ENCODE measurements at regions not wholly inside any gene's neighbourhood (a gene's known extent, or its start where the extent isn't known, plus 50 kb on each side); places are given as distances from the start of the nearest gene placed in this dataset.

DNA sequence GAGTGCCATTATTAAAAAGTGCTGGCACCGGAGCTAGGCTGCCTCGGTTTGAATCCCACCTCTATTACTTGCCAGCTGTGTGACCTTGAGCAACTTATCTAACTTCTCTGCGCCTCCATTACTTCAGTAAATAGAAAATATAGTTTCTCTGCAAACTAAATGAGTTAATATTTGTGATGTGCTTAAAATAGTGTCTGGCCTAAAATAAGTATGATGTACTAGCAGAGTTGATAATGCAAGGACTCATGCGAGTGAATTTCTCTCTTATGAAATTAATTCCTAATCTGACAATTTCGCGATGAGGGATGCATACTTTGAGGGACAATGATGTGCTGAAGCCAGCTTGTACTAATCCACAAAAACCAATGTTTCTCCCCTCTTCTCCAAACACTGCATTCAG, 180.8 kb upstream of the NTF3 start:
- intact Hi-C loops (cut with DNase I): no loop called here
- Histone ChIP-seq H3K9me3 (no peaks in the 10 kb centered on the region), H3K36me3 (no peaks in the 10 kb centered on the region), H3K27me3 (no peaks in the 10 kb centered on the region), H3K4me3 (no peak overlapping the region), H3K27ac (no peak overlapping the region), H3K4me1 (ENCODE audit: insufficient read depth) (no peaks in the 10 kb centered on the region)
- TF ChIP-seq EP300 (IDR thresholded peaks at IDR 0.05): no peak
- no peak for DNase-seq
- WGBS, 3 donors: 8 to 20% (median 9%) methylated on average over 6 of the region's 6 CpGs

GRCh38 chr12:5251786-5252185, 180.1 kb upstream of the NTF3 start:
- intact Hi-C loops (cut with DNase I): no loop called here
- no peaks in the 10 kb centered on the region for H3K36me3 ChIP-seq
- 76 to 84% (median 82%) methylated on average over 6 of the region's 6 CpGs for WGBS, 3 donors
- H3K9me3 ChIP-seq: no peaks in the 10 kb centered on the region
- no peak for DNase-seq
- no peaks in the 10 kb centered on the region for H3K4me1 ChIP-seq (ENCODE audit: insufficient read depth)
- no peak overlapping the region for H3K4me3 ChIP-seq
- TF ChIP-seq, protein P1, sequence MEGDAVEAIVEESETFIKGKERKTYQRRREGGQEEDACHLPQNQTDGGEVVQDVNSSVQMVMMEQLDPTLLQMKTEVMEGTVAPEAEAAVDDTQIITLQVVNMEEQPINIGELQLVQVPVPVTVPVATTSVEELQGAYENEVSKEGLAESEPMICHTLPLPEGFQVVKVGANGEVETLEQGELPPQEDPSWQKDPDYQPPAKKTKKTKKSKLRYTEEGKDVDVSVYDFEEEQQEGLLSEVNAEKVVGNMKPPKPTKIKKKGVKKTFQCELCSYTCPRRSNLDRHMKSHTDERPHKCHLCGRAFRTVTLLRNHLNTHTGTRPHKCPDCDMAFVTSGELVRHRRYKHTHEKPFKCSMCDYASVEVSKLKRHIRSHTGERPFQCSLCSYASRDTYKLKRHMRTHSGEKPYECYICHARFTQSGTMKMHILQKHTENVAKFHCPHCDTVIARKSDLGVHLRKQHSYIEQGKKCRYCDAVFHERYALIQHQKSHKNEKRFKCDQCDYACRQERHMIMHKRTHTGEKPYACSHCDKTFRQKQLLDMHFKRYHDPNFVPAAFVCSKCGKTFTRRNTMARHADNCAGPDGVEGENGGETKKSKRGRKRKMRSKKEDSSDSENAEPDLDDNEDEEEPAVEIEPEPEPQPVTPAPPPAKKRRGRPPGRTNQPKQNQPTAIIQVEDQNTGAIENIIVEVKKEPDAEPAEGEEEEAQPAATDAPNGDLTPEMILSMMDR (IDR thresholded peaks at IDR 0.05): no peak
- no peak for TF ChIP-seq EP300 (IDR thresholded peaks at IDR 0.05)
- TF ChIP-seq POLR2A (IDR thresholded peaks at IDR 0.05): no peak
- no peak overlapping the region for H3K27ac ChIP-seq
- H3K27me3 ChIP-seq: no peaks in the 10 kb centered on the region

DNA sequence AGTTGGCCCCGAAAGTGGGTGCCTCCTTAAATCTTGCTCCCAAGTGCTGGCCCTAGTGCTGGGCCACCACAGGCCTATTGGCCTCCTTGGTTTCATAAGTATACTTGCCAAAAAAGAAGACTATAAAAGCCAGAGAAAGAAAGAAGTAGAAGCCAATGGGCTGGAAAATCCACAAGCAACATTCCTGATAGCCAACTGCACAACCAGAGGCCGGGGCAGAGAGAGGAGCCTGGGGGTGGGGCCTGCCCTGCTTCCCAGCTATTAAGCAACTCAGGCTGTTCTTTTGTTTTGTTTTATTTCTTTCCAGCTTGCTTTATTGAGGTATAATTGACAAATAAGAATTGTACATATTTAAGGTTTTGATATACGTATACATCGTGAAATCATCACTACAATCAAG, 177.2 kb upstream of the NTF3 start:
- Histone ChIP-seq H3K4me3 (no peak overlapping the region), H3K36me3 (no peaks in the 10 kb centered on the region), H3K4me1 (ENCODE audit: insufficient read depth) (no peaks in the 10 kb centered on the region), H3K9me3 (no peaks in the 10 kb centered on the region), H3K27me3 (no peaks in the 10 kb centered on the region), H3K27ac (no peak overlapping the region)
- 72 to 83% (median 75%) methylated on average over 4 of the region's 4 CpGs for WGBS, 3 donors
- intact Hi-C loops (cut with DNase I): no loop called here
- TF ChIP-seq, protein P1 (IDR thresholded peaks at IDR 0.05): no peak
- TF ChIP-seq POLR2A (IDR thresholded peaks at IDR 0.05) (no peak), EP300 (IDR thresholded peaks at IDR 0.05) (no peak)
- DNase-seq: no peak

DNA sequence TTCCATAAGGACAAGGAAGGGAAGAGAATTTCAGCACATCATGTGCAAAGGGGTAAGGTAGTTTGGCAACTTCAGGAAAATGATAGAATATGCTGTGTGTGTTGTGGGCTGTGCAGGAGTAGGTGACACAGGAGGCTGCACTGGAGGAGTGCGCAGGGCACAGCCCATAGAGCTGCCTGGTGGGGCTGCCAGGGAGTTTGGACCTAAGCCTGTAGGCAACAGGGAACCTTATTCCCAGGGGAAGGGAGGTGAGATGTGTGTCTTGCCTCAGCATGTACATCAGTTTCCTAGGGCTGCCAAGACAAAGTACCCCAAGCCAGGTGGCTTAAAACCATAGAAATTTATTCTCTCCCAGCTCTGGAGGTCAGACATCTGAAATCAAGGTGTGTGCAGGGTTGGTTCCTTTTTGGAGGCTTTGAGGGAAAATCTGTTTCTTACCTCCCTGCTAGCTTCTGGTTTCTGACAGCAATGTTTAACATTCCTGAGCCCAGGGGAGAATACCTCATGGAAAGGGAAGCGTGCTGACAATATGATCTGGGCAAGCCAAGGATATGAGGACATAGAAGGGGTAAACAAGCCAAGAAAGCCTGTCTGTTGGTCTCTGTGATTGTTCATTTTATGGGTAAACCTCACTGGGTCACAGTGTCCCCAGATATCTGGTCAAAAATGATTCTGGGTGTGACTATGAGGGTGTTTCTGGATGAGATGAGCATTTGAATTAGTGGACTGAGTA, 174.0 kb upstream of the NTF3 start:
- no peaks in the 10 kb centered on the region for H3K4me1 ChIP-seq (ENCODE audit: insufficient read depth)
- no peak overlapping the region for H3K27ac ChIP-seq
- H3K27me3 ChIP-seq: no peaks in the 10 kb centered on the region
- no peaks in the 10 kb centered on the region for H3K36me3 ChIP-seq
- no peak overlapping the region for H3K4me3 ChIP-seq
- TF ChIP-seq, protein P1 (IDR thresholded peaks at IDR 0.05): no peak
- no peak for TF ChIP-seq POLR2A (IDR thresholded peaks at IDR 0.05)
- no peak for TF ChIP-seq EP300 (IDR thresholded peaks at IDR 0.05)
- intact Hi-C loops (cut with DNase I): no loop called here
- 69 to 88% (median 82%) methylated on average over 2 of the region's 2 CpGs for WGBS, 3 donors
- no peaks in the 10 kb centered on the region for H3K9me3 ChIP-seq
- no peak for DNase-seq

- intact Hi-C loops (cut with DNase I): no loop called here
- no peaks in the 10 kb centered on the region for H3K27me3 ChIP-seq
- no peak overlapping the region for H3K27ac ChIP-seq
- no peak overlapping the region for H3K4me3 ChIP-seq
- TF ChIP-seq EP300 (IDR thresholded peaks at IDR 0.05) (no peak), POLR2A (IDR thresholded peaks at IDR 0.05) (no peak)
- TF ChIP-seq, protein P1 (IDR thresholded peaks at IDR 0.05): no peak
- no peak for DNase-seq
- no peaks in the 10 kb centered on the region for H3K36me3 ChIP-seq
- H3K9me3 ChIP-seq: no peaks in the 10 kb centered on the region
- no peaks in the 10 kb centered on the region for H3K4me1 ChIP-seq (ENCODE audit: insufficient read depth)
- WGBS, 3 donors: 48 to 71% (median 61%) methylated on average over 3 of the region's 3 CpGs
Observed at GRCh38 chr12:5258498-5258897, 173.4 kb upstream of the NTF3 start.

Measured in ovary (tissue), 7 donors.